Pancreas (tissue), 10 donors: ENCODE measurements at regions not wholly inside any gene's neighbourhood (a gene's known extent, or its start where the extent isn't known, plus 50 kb on each side); places are given as distances from the start of the nearest gene placed in this dataset.

Source experiments
- ATAC-seq, 4 donors: fragments of 200-7000 bp; cut with Tn5 transposase; one replicate each; pipeline versions ENCODE4 v1.8.0 to v1.9.1; 2020; ENCODE audit warnings: mild to moderate bottlenecking in 4 of 4, moderate library complexity in 4 of 4
- DNase-seq, 6 donors: peaks; one replicate each; pipeline ENCODE4 v3.0.0-alpha.2; 2020
- FAIRE-seq: peaks from 2 replicates; lab custom pipeline; 2012; peaks lifted over from hg19 to GRCh38; lab: Jason Lieb, UNC
- H3K27ac ChIP-seq, 4 donors: fragments of 200-600 bp; sonication (generic); 1 replicate in 3 of 4; 2 replicates in 1 of 4; pipeline versions ENCODE4 v1.5.0 to v1.8.0; 2020
- H3K27me3 ChIP-seq, 4 donors: fragments of 200-600 bp; one replicate each; pipeline ENCODE4 v1.8.0; 2021
- H3K36me3 ChIP-seq, 3 donors: fragments of 200-600 bp; sonication (generic) in 1 of 3; one replicate each; pipeline versions ENCODE4 v1.5.0 to v1.8.0; 2020 to 2021
- H3K4me1 ChIP-seq, 3 donors: fragments of 200-600 bp; one replicate each; pipeline ENCODE4 v1.8.0; 2021
- H3K4me3 ChIP-seq, 4 donors: fragments of 200-600 bp; sonication (generic) in 2 of 4; one replicate each; pipeline versions ENCODE4 v1.5.0 to v1.8.0; 2020 to 2021
- H3K9me3 ChIP-seq, 4 donors: fragments of 200-600 bp; one replicate each; pipeline ENCODE4 v1.8.0; 2021
- CTCF ChIP-seq, 4 donors: fragments of 200-600 bp; sonication (generic) in 3 of 4; IDR thresholded peaks; one replicate each; pipeline versions ENCODE4 v1.5.0 to v1.8.0; 2021; ENCODE audit warnings: antibody characterized with exemption in 4 of 4
- WGBS, 2 donors: extraction: QIAGEN DNeasy Blood & Tissue Kit; methylation state at CpG; one replicate each; pipeline ENCODE4 v1.1.7; 2013; 5-methylcytosine and 5-hydroxymethylcytosine counted together
- intact Hi-C, 3 donors: fragments of 100-400 bp; cut with DNase I; formaldehyde crosslinking; loops; one replicate each; pipeline versions ENCODE4 v1.11.1 to v1.14.2; 2022
- donor health status: healthy with polysubstance abuse.
- donor health status: DM: no; HTN: no; CAD: no; lungs with moderate emphysema.
- donor health status: DM: no; HTN: no; CAD: no.
- donor health status: control.
- donor health status: control.
- donor health status: Bipolar disorder and iron deficiency.
- donor health status: DM: yes; HTN: yes; CAD: no.
- donor health status: DM: no; HTN: no; CAD: no.
- donor health status: DM: no; HTN: no; CAD: no.
- donor health status: DM: yes; HTN: yes; CAD: no.

GRCh38 chr5:173498739-173499470 lies 117.5 kb downstream of the BOD1 start:
- WGBS, 2 donors = 26 to 33% methylated on average over 16 of the region's 16 CpGs
- intact Hi-C loops = no loop called here
- DNase-seq (peak in 3 of 6 donors; percentile 36 to 45 (median 39)), FAIRE-seq (no peak), ATAC-seq (peak in 2 of 4 donors; percentile 48 to 59)
- no peaks in the 10 kb centered on the region for H3K27me3 ChIP-seq
- H3K36me3 ChIP-seq = no peaks in the 10 kb centered on the region
- peak overlapping the region in 1 of 4 donors; percentile 7 for H3K4me3 ChIP-seq
- no peak for TF ChIP-seq CTCF (IDR thresholded peaks at IDR 0.05)
- no peaks in the 10 kb centered on the region for H3K9me3 ChIP-seq
- peak overlapping the region; percentile 72 to 81 (median 77) for H3K27ac ChIP-seq
- peaks cover 48 to 55% (median 49%) of the 10 kb centered on the region in 3 donors for H3K4me1 ChIP-seq

GRCh38 chr5:173498286-173498685 lies 118.2 kb downstream of the BOD1 start:
- peak overlapping the region; percentile 72 to 81 (median 77) for H3K27ac ChIP-seq
- DNase-seq (peak in 2 of 6 donors; percentile 29 to 39), FAIRE-seq (no peak), ATAC-seq (peak; percentile 14 to 54 (median 28))
- TF ChIP-seq CTCF (IDR thresholded peaks at IDR 0.05) = no peak
- H3K4me1 ChIP-seq = peaks cover 48 to 55% (median 49%) of the 10 kb centered on the region in 3 donors
- no peaks in the 10 kb centered on the region for H3K27me3 ChIP-seq
- H3K9me3 ChIP-seq = no peaks in the 10 kb centered on the region
- WGBS, 2 donors = 27% methylated on average over 9 of the region's 9 CpGs
- intact Hi-C loops = no loop called here
- no peak overlapping the region for H3K4me3 ChIP-seq
- H3K36me3 ChIP-seq = no peaks in the 10 kb centered on the region

GRCh38 chr5:173497685-173498084 lies 118.8 kb downstream of the BOD1 start:
- TF ChIP-seq CTCF (IDR thresholded peaks at IDR 0.05) = no peak
- 65 to 67% methylated on average over 12 of the region's 12 CpGs for WGBS, 2 donors
- Histone ChIP-seq H3K36me3 (no peaks in the 10 kb centered on the region), H3K4me3 (no peak overlapping the region), H3K27ac (peak overlapping the region in 3 of 4 donors; percentile 41 to 73 (median 72)), H3K27me3 (no peaks in the 10 kb centered on the region), H3K9me3 (no peaks in the 10 kb centered on the region), H3K4me1 (peaks cover 48 to 55% (median 49%) of the 10 kb centered on the region in 3 donors)
- ATAC-seq (no peak), FAIRE-seq (no peak), DNase-seq (no peak)
- intact Hi-C loops = no loop called here

GRCh38 chr5:173496883-173497255 lies 119.6 kb downstream of the BOD1 start:
- peaks cover 48 to 55% (median 49%) of the 10 kb centered on the region in 3 donors for H3K4me1 ChIP-seq
- intact Hi-C loops = no loop called here
- TF ChIP-seq CTCF (IDR thresholded peaks at IDR 0.05) = no peak
- H3K27me3 ChIP-seq = no peaks in the 10 kb centered on the region
- H3K36me3 ChIP-seq = no peaks in the 10 kb centered on the region
- DNase-seq (no peak), ATAC-seq (no peak), FAIRE-seq (no peak)
- H3K4me3 ChIP-seq = no peak overlapping the region
- peak overlapping the region in 2 of 4 donors; percentile 1 to 9 for H3K27ac ChIP-seq
- 93 to 94% methylated on average over 6 of the region's 6 CpGs for WGBS, 2 donors
- no peaks in the 10 kb centered on the region for H3K9me3 ChIP-seq
